GM21526 (cell line): ENCODE measurements at regions not wholly inside any gene's neighbourhood (a gene's known extent, or its start where the extent isn't known, plus 50 kb on each side); places are given as distances from the start of the nearest gene placed in this dataset.

ENCODE experiments used
- ATAC-seq: cut with Tn5 transposase; IDR thresholded peaks from one replicate; pipeline ENCODE4 v1.9.1; 2021; ENCODE audit warnings: moderate library complexity; ENCODE audit not compliant: unreplicated experiment, low FRiP score

DNA sequence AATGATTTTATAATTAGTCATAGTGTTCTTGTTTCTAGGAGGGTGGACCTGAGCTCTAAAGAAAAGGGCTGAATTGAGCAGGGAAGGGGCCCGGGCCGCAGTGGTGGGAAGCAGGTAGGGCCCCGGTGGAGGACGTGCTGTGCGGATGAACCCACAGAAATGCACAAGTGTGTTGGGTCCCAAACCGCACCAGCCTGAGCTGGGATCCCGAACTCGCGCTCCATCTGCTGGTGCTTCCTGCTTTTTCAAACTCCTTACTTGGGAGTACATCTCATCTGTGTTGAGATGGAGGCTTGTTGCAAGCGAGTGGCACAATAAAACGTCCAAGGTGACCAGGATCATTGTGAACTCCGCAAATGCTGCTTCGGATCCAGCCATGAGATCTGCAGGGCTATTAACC is 244.8 kb upstream of the IGF1R start:
- no peak for ATAC-seq

DNA sequence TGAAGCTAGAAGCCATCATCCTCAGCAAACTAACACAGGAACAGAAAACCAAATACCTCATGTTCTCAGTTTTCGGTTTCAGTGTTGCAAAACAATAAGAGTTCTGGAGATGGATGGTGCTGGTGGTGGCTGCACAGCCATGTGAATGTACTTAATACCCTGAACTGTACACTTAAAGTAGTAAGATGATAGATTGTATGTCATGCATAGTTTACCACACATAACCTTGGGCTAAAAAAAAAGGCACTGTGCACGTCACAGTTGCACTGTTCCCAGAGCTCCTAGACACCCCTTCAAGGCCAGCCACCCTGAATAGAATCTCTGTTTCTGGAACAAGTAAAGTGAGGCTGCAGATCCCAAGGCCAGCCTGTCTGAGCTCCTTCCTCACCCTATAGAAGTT is 243.3 kb upstream of the IGF1R start:
- no peak for ATAC-seq

DNA sequence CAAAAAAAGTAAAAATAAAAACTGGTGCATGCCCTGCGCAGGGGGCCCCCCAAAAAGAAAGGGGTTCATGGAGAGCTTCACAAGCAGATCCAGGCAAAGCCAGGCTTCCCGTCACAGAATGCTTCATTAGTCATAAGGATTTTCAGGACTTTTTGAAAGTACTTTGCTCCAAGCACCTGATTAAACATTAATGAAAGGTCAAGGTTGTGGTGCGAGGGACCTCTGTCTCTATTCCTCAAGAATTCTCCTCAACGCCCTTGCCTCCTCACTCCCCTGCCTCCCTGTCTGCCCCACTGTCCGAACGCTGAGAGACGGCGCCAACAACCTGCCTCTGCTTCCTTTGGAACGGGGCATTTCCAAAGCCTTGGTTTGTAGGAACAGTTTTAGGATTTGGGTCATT is 240.1 kb upstream of the IGF1R start:
- ATAC-seq = no peak

DNA sequence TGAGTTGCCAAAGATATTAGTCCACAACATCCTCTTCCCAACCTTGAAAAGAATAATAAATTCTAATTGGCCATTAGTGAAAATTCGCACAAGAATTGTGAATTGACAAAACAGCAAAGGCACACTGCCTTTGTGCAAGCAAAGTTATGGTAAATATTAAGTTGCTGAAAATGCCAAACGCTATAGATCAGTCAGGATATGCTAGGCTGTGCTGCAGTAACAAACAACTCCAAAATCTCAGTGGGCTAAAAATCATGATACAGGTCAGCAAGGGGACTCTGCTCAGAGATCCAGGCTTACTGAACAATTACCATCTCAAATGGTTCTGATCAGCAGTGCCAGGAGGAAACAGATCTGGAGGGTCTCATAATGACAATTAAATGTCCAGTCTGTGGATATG is 238.0 kb upstream of the IGF1R start:
- no peak for ATAC-seq

DNA sequence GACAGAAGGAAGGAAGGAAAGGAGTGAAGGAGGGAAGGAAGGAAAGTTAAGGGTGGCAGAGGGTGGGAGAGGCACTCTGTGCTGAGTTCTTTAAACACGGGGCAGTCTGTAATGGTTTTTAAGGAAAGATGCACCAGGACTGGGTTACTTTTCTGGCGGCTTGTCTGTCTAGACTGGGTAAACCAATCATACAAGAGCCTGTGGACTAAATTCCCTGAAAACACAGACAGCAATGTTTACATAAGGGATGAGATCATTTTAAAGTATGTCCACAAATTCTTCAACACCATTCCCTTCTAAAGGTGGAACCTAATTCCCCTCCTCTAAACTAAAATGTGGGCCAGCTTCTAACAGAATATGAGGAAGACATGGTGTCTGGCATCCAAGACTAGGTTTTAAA is 235.5 kb upstream of the IGF1R start:
- ATAC-seq = no peak

DNA sequence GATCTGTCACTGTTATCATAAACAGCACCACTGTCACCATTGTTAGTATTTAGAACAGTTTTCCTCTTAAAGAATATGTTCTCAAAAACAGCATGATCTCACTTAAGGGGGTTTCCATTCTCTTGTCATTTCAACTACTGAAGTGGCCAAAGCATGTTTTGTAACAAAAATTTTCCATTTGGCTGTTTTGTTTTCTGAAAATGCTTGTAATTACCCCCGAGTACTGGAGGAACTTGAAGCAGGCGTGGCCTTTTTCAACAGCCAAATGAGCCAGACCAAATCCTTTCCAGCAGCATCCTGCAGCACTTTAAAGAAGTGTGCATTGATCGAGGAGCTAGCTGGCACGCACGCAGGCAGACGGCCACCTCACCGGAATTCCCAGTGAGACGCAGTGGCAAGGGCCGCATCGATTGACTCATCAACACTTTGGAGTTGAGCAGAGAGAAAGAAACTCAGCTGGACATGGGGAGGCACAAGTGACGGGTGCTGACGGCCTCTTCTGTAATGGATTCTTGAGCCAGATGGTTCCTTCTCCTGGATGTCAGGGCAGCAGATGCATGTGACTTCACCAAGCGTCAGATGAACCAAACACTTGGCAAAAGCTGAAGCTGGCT is 234.3 kb upstream of the IGF1R start:
- ATAC-seq = no peak

DNA sequence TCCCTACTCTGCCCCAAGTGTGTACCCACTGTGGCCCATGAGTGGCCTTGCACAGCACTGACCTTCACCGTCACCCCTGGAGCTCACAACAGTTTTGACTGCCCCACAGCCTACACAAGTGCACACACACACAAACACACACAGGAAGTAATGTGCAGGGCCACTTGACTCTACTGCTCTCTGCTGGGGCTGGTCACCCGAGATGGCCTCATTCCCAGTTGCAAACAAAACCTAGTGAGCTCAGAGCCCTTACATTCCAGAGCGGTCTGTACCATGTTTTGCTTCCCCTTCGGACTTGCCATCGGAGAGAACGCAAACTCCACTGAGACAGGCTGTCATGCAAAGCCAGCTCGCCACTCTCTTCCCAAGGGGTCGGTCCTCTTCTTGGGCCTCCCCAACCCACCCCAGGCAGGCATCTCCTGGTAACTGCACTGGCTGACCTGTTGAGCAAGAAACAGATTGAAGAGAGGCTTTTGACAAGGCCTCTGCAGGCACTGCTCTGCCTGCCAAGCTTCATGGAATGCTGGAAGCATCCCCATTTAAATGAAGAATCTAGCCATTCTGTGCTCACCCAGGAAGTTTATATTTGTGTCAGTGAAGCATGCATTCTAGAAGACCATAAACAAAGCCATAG is 232.0 kb upstream of the IGF1R start:
- ATAC-seq = no peak

DNA sequence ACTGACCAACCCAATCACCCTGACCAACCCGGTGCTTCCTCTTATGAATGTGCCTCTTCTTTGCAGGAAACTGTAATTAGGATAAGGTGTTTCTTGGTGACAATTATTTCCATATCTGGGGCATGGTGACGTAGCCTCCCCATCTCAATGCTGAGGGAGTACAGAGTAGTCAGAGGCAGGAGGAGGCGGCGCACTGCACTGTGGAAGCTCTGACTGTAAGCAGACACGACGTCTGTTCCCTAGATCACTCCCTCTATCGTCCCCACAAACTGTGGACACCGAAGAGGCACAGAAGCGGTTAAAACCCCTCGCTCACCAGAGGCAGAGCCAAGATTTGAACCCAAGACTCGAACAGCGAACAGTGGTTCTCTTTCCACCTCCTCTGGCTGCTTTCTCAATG is 231.0 kb upstream of the IGF1R start:
- ATAC-seq = no peak

DNA sequence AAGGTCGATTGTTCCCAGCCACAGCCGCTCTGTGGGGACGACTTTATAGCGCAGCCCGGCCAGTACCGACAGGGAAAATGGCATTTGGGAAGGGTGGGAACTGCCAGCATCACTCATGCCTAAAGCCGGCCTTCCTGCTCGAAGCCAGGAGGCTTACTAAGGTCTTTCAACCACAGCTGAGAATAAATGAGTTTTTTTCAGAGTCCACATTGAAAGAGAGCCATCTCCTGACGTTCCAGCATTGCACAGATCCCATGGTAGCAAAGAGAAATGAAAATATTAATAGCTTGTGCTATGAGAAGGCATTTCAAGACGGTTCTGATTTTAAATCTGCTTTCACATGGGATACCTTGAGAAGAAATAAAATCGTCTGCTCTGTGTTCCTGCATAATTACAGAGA is 230.2 kb upstream of the IGF1R start:
- ATAC-seq = no peak

DNA sequence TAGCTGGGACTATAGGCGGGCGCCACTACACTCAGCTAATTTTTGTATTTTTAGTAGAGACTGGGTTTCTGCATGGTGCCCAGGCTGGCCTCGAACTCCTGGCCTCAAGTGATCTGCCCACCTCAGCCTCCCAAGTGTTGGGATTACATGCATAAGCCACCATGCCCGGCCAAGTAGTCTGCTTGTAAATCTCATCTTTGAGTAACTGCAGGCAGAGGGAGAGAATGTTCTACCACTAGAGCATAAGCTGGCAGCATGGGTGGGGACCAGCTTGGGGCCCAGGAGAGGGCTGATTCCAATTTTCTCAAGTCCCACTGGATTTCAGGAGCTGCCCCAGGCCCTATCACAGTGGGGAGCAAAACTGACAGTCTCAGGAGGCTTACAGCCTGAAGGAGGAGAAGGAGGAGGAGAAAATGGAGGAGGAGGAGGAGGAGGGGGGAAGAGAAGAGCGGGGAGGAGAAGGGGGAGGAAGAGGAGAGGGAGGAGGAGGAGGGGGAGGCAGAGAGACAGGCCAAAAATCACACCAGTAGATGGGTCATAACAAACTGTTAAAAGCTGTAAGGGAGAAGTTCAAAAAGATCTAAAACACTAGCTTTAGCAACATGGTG is 229.1 kb upstream of the IGF1R start:
- no peak for ATAC-seq

DNA sequence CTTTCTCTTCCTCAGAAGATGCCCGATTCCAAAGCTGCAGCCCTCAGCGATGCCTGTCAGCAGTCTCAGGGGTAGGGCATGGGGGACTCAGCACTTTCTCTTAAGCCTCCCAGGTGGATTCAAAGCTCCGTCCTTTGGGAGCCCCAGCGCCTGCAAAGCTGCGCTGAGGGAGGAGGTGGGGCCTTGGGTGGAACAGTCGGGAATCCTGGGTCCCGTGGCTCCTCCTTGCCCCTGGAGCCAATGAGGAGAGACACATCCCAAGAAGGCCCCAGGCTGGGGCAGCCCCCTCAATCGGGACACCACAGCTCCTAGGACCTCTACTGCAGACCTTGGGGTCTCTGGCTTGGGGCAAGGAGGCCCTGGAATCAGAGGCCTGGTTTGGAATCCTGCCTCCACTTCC is 227.5 kb upstream of the IGF1R start:
- ATAC-seq = no peak

DNA sequence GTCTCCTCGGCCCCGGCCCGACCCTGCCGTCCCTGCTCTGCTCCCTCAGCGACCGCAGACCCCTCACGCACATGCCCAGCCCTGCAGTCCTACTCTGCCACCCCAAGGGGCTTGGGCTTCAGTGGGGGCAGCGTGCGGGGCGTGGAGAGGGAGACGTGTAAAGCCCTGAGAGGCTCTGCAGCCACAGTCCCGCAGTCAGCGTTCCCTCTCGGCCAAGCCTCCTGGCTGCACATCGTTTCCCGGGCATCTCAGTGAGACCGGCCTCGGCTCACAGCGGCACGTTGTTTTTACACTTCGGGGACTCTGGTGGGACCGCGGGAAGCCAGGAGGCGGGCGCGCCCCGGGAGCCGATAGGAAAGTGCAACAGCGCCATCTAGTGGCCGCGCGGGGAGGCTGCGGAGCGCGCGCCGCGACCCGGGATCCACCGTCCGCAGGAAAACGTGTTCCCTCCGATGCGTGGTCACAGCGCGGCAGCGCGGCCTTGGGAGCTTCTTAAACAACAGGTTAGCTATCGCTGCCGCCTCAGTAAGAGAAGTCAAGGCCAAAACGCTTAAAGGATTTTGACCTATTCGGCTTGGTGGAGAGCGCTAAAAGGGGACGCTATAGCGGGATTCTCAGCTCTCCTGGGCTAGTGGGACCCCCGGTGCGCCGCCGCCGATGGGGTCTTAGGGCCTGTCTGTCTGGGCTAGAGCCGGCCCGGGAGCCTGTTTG is 226.8 kb upstream of the IGF1R start:
- peak; percentile 87 for ATAC-seq

DNA sequence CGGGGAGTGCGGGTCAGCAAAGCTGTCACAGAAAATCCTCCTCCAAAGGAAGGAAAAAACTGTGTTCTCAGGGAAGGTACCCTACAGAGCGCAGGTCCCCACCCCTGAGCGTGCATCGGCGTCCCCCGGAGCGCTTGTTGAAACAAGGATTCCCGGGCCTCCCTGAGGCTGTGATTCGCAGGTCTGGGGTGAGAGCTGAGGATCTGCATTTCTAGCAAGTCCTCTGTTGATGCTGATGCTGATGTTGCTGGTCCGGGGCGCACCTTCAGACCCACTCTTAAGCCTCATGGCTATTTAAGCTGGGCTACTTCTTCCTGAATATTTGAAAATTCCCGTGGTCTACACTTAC is 226.2 kb upstream of the IGF1R start:
- no peak for ATAC-seq

DNA sequence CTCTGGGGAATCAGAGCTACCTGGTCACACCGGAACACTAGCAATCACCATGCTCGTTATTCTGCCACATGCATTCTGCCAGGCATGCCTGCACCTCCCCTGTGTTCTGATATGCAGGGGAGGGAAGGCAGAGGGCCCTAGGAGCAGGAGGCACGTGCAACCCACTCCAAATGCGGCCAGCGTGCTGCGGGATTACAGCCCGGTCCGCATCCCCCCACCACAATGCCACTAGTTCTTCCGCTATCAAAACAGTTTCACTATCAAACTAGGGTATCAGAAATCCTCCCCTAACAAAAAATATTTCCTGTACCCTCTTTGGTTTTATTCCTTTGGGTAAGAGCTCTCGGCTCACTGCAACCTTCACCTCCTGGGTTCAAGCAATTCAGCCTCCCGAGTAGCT is 223.2 kb upstream of the IGF1R start:
- no peak for ATAC-seq

DNA sequence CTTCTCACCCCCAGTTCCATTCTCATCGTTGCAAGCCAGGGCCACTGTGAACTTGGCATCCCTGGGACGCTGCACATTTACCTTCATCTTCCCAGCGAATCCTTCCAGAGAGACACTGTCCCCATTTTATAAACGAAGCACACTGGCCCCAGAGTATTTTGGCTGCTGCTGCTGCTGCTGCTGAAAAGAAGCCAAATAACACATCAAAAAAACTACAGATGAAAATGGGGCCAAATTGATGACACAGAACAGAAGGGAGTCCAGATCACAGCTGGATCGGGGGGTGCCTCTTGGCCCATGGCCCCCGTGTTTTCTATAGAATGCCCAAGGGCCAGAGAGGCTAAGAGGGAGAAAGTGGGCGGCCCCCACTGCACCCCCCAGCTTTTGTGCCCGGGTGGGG is 221.0 kb upstream of the IGF1R start:
- no peak for ATAC-seq

DNA sequence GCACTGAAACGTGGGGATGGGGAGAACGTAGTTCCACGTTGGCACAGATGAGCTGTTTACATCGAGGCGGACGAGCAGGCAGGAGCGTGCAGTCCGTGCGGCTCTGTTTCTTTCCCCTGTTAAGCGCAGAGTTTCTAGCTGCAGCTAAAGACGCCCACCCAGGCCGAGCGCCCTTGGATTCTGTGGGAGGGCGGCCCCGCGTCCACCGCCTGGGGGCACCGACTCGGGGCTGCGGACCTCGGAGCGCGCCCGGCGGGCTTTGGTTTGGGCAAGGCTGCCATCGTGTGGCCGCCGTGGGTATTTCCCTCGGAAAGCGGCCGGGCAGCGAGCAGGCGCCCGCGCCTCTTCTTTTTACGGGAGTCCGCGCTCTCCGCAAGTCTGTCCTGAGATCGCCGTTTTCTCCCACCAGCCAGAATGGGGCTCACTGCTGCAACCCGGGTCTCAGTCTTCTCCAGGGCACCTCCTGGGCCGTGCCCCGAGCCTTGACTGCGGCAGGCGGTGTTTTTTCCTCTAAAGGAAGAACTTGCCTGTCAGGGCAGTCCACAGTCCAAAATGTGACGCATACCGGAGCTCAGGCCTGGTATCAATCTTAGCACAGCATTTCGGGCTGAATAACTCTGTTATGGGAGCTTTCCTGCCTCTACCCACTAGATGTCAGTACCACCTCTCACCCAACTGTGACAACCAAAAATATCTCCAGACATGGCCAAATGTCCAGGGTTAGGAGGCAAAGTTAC is 219.9 kb upstream of the IGF1R start:
- ATAC-seq = peak; percentile 88

DNA sequence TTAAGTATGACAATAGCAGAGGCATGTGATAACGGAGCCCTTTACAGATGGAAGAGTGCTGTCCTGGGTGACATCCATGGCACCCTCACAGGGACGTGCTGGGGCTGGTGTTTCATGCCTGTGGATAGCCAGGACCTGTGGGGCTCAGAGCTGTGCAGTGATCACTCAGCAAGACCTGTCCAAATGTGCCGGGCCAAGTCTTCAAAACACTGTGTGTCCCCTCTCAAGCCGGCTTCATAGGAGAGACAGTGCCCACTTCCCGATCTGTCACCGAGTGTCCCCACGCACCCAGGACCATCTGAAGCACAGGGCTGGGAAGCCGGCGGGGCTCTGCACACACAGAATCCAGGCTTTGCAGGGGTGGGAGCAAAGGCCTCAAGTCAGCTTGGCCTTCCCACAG is 217.2 kb upstream of the IGF1R start:
- no peak for ATAC-seq

DNA sequence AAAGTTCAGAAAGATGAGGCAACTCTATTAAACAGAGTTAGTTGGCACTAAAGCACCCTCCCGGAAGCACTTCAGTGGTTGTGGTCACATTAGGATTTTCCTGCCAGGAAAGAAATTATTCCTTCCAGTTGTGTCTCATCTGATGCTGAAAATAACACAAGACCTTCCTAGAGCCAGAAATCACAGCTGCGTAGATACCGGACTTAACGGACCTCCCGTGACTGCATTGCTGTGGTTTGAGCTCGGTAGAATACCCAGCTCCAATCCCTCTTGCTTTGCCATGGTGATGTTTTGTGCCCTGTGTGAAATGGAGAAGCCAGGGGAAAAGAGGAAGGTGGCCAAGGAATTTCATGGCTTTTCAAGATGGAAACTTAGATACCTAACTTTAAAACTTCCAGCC is 215.0 kb upstream of the IGF1R start:
- ATAC-seq = no peak

DNA sequence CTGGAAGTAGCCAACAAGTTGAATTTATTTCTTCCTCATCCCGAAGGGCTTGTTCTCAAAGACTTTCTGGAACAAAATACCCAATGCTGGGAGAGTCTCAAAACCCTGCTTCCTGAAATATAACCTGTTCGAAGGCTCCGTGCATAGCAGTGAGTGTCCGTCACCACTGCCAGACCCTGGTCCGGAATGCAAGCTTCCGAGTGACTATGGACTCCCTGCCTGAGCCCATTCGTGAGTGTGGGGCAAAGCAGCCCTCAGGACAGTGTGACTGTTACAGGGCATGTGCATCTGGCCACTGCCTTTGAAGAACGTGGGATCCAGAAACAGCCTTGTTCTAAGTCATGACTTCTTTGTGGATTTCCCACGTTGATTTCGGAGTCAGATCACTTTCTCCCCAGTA is 214.5 kb upstream of the IGF1R start:
- ATAC-seq = no peak

DNA sequence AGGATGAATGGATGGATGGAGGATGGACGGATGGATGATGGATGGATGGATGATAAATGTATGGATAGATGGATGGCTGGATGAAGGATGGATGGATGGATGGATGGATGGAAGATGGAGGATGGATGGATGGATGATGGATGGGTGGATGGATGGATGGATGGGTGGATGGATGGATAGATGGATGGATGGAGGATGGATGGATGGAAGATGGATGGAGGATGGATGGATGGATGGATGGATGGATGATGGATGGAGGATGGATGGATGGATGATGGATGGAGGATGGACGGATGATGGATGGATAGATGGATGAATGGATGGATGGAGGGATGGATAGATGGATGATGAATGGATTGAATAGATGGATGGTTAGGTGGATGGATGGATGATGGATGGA is 210.6 kb upstream of the IGF1R start:
- no peak for ATAC-seq

DNA sequence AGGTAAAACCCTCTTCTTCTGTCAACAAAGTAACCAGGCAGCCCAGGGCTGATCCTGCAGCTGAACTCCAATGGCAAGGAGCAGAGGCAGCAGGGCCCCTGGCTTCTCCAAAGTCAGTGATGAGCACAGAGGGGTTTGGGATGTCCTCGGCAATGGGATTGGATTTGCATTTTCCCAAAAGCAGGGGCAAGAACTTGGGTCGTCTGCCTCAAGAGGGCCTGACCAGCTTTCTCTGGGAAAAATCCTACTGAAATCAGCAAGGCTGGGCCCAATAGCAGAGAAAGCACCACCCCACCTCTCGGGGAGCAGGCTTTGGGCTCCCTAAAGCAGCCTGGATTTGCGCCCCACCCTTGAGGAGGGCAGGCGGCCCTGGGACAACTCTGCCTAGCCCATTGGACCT is 210.0 kb upstream of the IGF1R start:
- no peak for ATAC-seq
